22Rv1 (cell line): ENCODE measurements at regions not wholly inside any gene's neighbourhood (a gene's known extent, or its start where the extent isn't known, plus 50 kb on each side); places are given as distances from the start of the nearest gene placed in this dataset.

ENCODE experiments used
- CTCF ChIP-seq: fragments of 450-650 bp; IDR thresholded peaks from 2 replicates; pipeline ENCODE4 v1.5.1; 2017; ENCODE audit warnings: mild to moderate bottlenecking
- ZFX ChIP-seq: fragments of 450-650 bp; IDR thresholded peaks from 2 replicates; pipeline ENCODE4 v1.6.1; 2017; ENCODE audit warnings: antibody characterized with exemption, borderline replicate concordance

- TF ChIP-seq CTCF (no peak), ZFX (no peak)
Observed at GRCh38 chr4:17038510-17039176, 140.2 kb upstream of the LDB2 start.
